Kidney (tissue), 13 donors: ENCODE measurements at regions not wholly inside any gene's neighbourhood (a gene's known extent, or its start where the extent isn't known, plus 50 kb on each side); places are given as distances from the start of the nearest gene placed in this dataset.

Experiments
- DNase-seq, 5 donors: peaks; one replicate each; pipeline ENCODE4 v3.0.0-alpha.2; 2013 to 2020
- FAIRE-seq: peaks from 2 replicates; lab custom pipeline; 2012; peaks lifted over from hg19 to GRCh38; lab: Jason Lieb, UNC
- H3K27ac ChIP-seq, 2 donors: one replicate each; pipeline ENCODE4 v1.7.0; 2013; ENCODE audit warnings: low read depth in 2 of 2, low read length in 2 of 2, inconsistent platforms in 1 of 2
- H3K27me3 ChIP-seq: one replicate; pipeline ENCODE4 v1.7.1; 2013; ENCODE audit warnings: low read length, inconsistent platforms; ENCODE audit not compliant: control insufficient read depth, insufficient read depth
- H3K36me3 ChIP-seq, 3 donors: one replicate each; pipeline versions ENCODE4 v1.7.0 to v1.7.1; 2013; ENCODE audit warnings: low read length in 3 of 3, control low read depth in 1 of 3, inconsistent platforms in 1 of 3; ENCODE audit not compliant: insufficient read depth in 3 of 3, control insufficient read depth in 2 of 3
- H3K4me1 ChIP-seq, 3 donors: one replicate each; pipeline versions ENCODE4 v1.7.0 to v1.7.1; 2013; ENCODE audit warnings: low read length in 3 of 3, inconsistent platforms in 1 of 3, low read depth in 1 of 3; ENCODE audit not compliant: control insufficient read depth in 2 of 3, insufficient read depth in 2 of 3
- H3K4me3 ChIP-seq, 3 donors: one replicate each; pipeline versions ENCODE4 v1.7.0 to v1.8.1; 2013; ENCODE audit warnings: low read length in 3 of 3, control low read depth in 1 of 3, inconsistent platforms in 1 of 3
- H3K9ac ChIP-seq, 3 donors: one replicate each; pipeline versions ENCODE4 v1.7.0 to v1.7.1; 2013; ENCODE audit warnings: low read length in 3 of 3, control low read depth in 1 of 3, inconsistent platforms in 1 of 3
- H3K9me3 ChIP-seq, 3 donors: one replicate each; pipeline versions ENCODE4 v1.7.0 to v1.7.1; 2013; ENCODE audit warnings: low read length in 3 of 3, control low read depth in 1 of 3, inconsistent platforms in 1 of 3; ENCODE audit not compliant: control insufficient read depth in 2 of 3, insufficient read depth in 1 of 3
- intact Hi-C: fragments of 100-400 bp; cut with DNase I; formaldehyde crosslinking; loops from one replicate; pipeline ENCODE4 v1.11.1; 2022
- TF ChIP-seq, protein P1 (sequence below): IDR thresholded peaks from 3 replicates; pipeline ENCODE4 v1.5.1; 2012; ENCODE audit warnings: mild to moderate bottlenecking, moderate library complexity, borderline replicate concordance; ENCODE audit not compliant: insufficient read depth; ENCODE audit errors: extremely low read depth
- donor health status: control.
- donor health status: control.
- donor health status: control.
- donor health status: control.
- donor health status: control.
- donor health status: DM: yes; HTN: yes; CAD: no.
- donor health status: Normal renal cell carcinoma (clear cell type).

- FAIRE-seq, result no peak
- H3K9ac ChIP-seq, result no peak overlapping the region
- H3K4me3 ChIP-seq, result no peak overlapping the region
- no peak for DNase-seq
- no peaks in the 10 kb centered on the region for H3K27me3 ChIP-seq
- H3K4me1 ChIP-seq, result no peaks in the 10 kb centered on the region
- no peaks in the 10 kb centered on the region for H3K36me3 ChIP-seq
- intact Hi-C loops, result no loop called here
- no peaks in the 10 kb centered on the region for H3K9me3 ChIP-seq
- TF ChIP-seq, protein P1, sequence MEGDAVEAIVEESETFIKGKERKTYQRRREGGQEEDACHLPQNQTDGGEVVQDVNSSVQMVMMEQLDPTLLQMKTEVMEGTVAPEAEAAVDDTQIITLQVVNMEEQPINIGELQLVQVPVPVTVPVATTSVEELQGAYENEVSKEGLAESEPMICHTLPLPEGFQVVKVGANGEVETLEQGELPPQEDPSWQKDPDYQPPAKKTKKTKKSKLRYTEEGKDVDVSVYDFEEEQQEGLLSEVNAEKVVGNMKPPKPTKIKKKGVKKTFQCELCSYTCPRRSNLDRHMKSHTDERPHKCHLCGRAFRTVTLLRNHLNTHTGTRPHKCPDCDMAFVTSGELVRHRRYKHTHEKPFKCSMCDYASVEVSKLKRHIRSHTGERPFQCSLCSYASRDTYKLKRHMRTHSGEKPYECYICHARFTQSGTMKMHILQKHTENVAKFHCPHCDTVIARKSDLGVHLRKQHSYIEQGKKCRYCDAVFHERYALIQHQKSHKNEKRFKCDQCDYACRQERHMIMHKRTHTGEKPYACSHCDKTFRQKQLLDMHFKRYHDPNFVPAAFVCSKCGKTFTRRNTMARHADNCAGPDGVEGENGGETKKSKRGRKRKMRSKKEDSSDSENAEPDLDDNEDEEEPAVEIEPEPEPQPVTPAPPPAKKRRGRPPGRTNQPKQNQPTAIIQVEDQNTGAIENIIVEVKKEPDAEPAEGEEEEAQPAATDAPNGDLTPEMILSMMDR, result no peak
- no peak overlapping the region for H3K27ac ChIP-seq
These were observed 442.7 kb upstream of the NOVA1 start for GRCh38 chr14:27040552-27040951.

GRCh38 chr14:27049701-27050100 lies 451.9 kb upstream of the NOVA1 start:
- FAIRE-seq (no peak), DNase-seq (peak in 4 of 5 donors; percentile 59 to 91 (median 78))
- Histone ChIP-seq H3K9ac (no peak overlapping the region), H3K27me3 (no peaks in the 10 kb centered on the region), H3K27ac (no peak overlapping the region), H3K9me3 (no peaks in the 10 kb centered on the region), H3K4me3 (no peak overlapping the region), H3K4me1 (no peaks in the 10 kb centered on the region), H3K36me3 (no peaks in the 10 kb centered on the region)
- intact Hi-C loops, result no loop called here
- TF ChIP-seq, protein P1, result no peak

- Histone ChIP-seq H3K27ac (no peak overlapping the region), H3K9ac (no peak overlapping the region), H3K9me3 (no peaks in the 10 kb centered on the region), H3K27me3 (no peaks in the 10 kb centered on the region), H3K4me3 (no peak overlapping the region), H3K36me3 (no peaks in the 10 kb centered on the region), H3K4me1 (no peaks in the 10 kb centered on the region)
- DNase-seq (peak in 2 of 5 donors; percentile 10 to 16), FAIRE-seq (no peak)
- TF ChIP-seq, protein P1, result no peak
- intact Hi-C loops, result no loop called here
These were observed 452.4 kb upstream of the NOVA1 start for GRCh38 chr14:27050208-27050607.

- DNase-seq (peak in 1 of 5 donors; percentile 31), FAIRE-seq (no peak)
- TF ChIP-seq, protein P1, result no peak
- no peaks in the 10 kb centered on the region for H3K36me3 ChIP-seq
- H3K4me3 ChIP-seq, result no peak overlapping the region
- intact Hi-C loops, result no loop called here
- no peak overlapping the region for H3K9ac ChIP-seq
- H3K27me3 ChIP-seq, result no peaks in the 10 kb centered on the region
- H3K4me1 ChIP-seq, result no peaks in the 10 kb centered on the region
- no peaks in the 10 kb centered on the region for H3K9me3 ChIP-seq
- no peak overlapping the region for H3K27ac ChIP-seq
These were observed 458.8 kb upstream of the NOVA1 start for GRCh38 chr14:27056586-27056985.
